NCI-H524 (cell line): ENCODE measurements at regions not wholly inside any gene's neighbourhood (a gene's known extent, or its start where the extent isn't known, plus 50 kb on each side); places are given as distances from the start of the nearest gene placed in this dataset.

Experiments
- DNase-seq, 2 experiments: peaks; one replicate each; lab custom pipeline; 2025; lab: John Stamatoyannopoulos, UW

GRCh38 chr3:83513677-83514076, 1445.1 kb upstream of the CADM2 start:
- no peak for DNase-seq

- no peak for DNase-seq
Measured at GRCh38 chr3:83514130-83514914, 1444.5 kb upstream of the CADM2 start.

- no peak for DNase-seq
Measured at GRCh38 chr3:83515123-83515522, 1443.7 kb upstream of the CADM2 start.

- DNase-seq = peak; percentile 8 to 72
Measured at GRCh38 chr3:83523470-83524073, 1435.2 kb upstream of the CADM2 start.

GRCh38 chr3:83524901-83525300, 1433.9 kb upstream of the CADM2 start:
- peak in 1 of 2 experiments; percentile 9 for DNase-seq

GRCh38 chr3:83559082-83559481, 1399.7 kb upstream of the CADM2 start:
- no peak for DNase-seq

- DNase-seq = no peak
Measured at GRCh38 chr3:83567935-83568334, 1390.9 kb upstream of the CADM2 start.

GRCh38 chr3:83581546-83581945, 1377.2 kb upstream of the CADM2 start:
- DNase-seq = no peak

GRCh38 chr3:83601704-83602103, 1357.1 kb upstream of the CADM2 start:
- DNase-seq = no peak

GRCh38 chr3:83622526-83622925, 1336.3 kb upstream of the CADM2 start:
- no peak for DNase-seq

- peak; percentile 40 to 80 for DNase-seq
Measured at GRCh38 chr3:83625261-83625660, 1333.5 kb upstream of the CADM2 start.

- DNase-seq = no peak
Measured at GRCh38 chr3:83628471-83628870, 1330.3 kb upstream of the CADM2 start.

GRCh38 chr3:83632526-83632925, 1326.3 kb upstream of the CADM2 start:
- no peak for DNase-seq

GRCh38 chr3:83633758-83634157, 1325.0 kb upstream of the CADM2 start:
- DNase-seq = no peak

GRCh38 chr3:83649692-83650091, 1309.1 kb upstream of the CADM2 start:
- no peak for DNase-seq

GRCh38 chr3:83655083-83655482, 1303.7 kb upstream of the CADM2 start:
- DNase-seq = no peak

- DNase-seq = no peak
Measured at GRCh38 chr3:83662381-83662960, 1296.3 kb upstream of the CADM2 start.

- no peak for DNase-seq
Measured at GRCh38 chr3:83670416-83670815, 1288.4 kb upstream of the CADM2 start.

- DNase-seq = no peak
Measured at GRCh38 chr3:83683937-83684598, 1274.7 kb upstream of the CADM2 start.

- DNase-seq = no peak
Measured at GRCh38 chr3:83706669-83707068, 1252.1 kb upstream of the CADM2 start.

- DNase-seq = no peak
Measured at GRCh38 chr3:83715307-83715706, 1243.5 kb upstream of the CADM2 start.

- no peak for DNase-seq
Measured at GRCh38 chr3:83729576-83729975, 1229.2 kb upstream of the CADM2 start.

GRCh38 chr3:83734656-83735055, 1224.1 kb upstream of the CADM2 start:
- no peak for DNase-seq
